ENCODE measurements at regions not wholly inside any gene's neighbourhood (a gene's known extent, or its start where the extent isn't known, plus 50 kb on each side); places are given as distances from the start of the nearest gene placed in this dataset.
A peak's percentile ranks its signal among the peaks of the same experiment; 100 is the strongest.

- no peak overlapping the region for H3K4me3 ChIP-seq (ENCODE audit: low read depth, low read length)
- H3K27ac ChIP-seq (ENCODE audit: extremely low read depth, low read depth, low read length), result no peak overlapping the region
- no peaks in the 10 kb centered on the region for H3K36me3 ChIP-seq (ENCODE audit: control insufficient read depth in 2 of 2, insufficient read depth in 1 of 2, low read length in 2 of 2)
- no peaks in the 10 kb centered on the region for H3K9me3 ChIP-seq (ENCODE audit: control insufficient read depth, insufficient read depth, low read depth, low read length)
- CTCF ChIA-PET, result interaction anchor here (0.5 to 0.7 kb wide), 3 partner anchors 58 to 919 kb away, joined by 3 to 4 read pairs (median 3); no protein-coding TSS in a partner anchor
- no peak for TF ChIP-seq ZNF366 (tag by site-specific recombination; conservative IDR thresholded peaks at IDR 0.05)
- TF ChIP-seq REST (tag by site-specific recombination; IDR thresholded peaks at IDR 0.05), result 0 out of 2 replicates have a peak, but pooled peaks have one; percentile 27
- no peak for TF ChIP-seq ZNF114 (tag by site-specific recombination; IDR thresholded peaks at IDR 0.05)
- no peak for TF ChIP-seq ZNF16 (tag by site-specific recombination; IDR thresholded peaks at IDR 0.05; ENCODE audit: low read depth)
- no peak for TF ChIP-seq ZNF423 (tag by site-specific recombination; IDR thresholded peaks at IDR 0.05)
- H3K4me1 ChIP-seq (ENCODE audit: control insufficient read depth, insufficient read depth, low read length), result no peaks in the 10 kb centered on the region
- POLR2A ChIA-PET, result no interaction called here
Measured at GRCh38 chr7:115081772-115082171, 159.9 kb downstream of the MDFIC start.

GRCh38 chr7:115078851-115079250 lies 157.0 kb downstream of the MDFIC start:
- no peak overlapping the region for H3K4me3 ChIP-seq (ENCODE audit: low read depth, low read length)
- ChIA-PET POLR2A (no interaction called here), CTCF (no interaction called here)
- H3K4me1 ChIP-seq (ENCODE audit: control insufficient read depth, insufficient read depth, low read length), result no peaks in the 10 kb centered on the region
- no peaks in the 10 kb centered on the region for H3K9me3 ChIP-seq (ENCODE audit: control insufficient read depth, insufficient read depth, low read depth, low read length)
- H3K27ac ChIP-seq (ENCODE audit: extremely low read depth, low read depth, low read length), result no peak overlapping the region
- no peaks in the 10 kb centered on the region for H3K36me3 ChIP-seq (ENCODE audit: control insufficient read depth in 2 of 2, insufficient read depth in 1 of 2, low read length in 2 of 2)
- TF ChIP-seq ZNF10 (tag by site-specific recombination; IDR thresholded peaks at IDR 0.05) (no peak), ZNF155 (tag by site-specific recombination; IDR thresholded peaks at IDR 0.05) (no peak), ZSCAN5A (tag by site-specific recombination; IDR thresholded peaks at IDR 0.05) (no peak), KLF9 (tag by site-specific recombination; IDR thresholded peaks at IDR 0.05; ENCODE audit: low read depth) (no peak), ZNF26 (tag by site-specific recombination; IDR thresholded peaks at IDR 0.05) (no peak), PBX3 (CRISPR knock-in tag; IDR thresholded peaks at IDR 0.05) (no peak), ZNF350 (tag by site-specific recombination; IDR thresholded peaks at IDR 0.05) (no peak), TCF7L2 (IDR thresholded peaks at IDR 0.05; ENCODE audit: borderline replicate concordance, low read depth, low read length) (no peak), ZBTB49 (tag by site-specific recombination; IDR thresholded peaks at IDR 0.05; ENCODE audit: low read depth) (no peak), SP3 (tag by site-specific recombination; IDR thresholded peaks at IDR 0.05) (no peak), SCRT1 (tag by site-specific recombination; IDR thresholded peaks at IDR 0.05; ENCODE audit: borderline replicate concordance) (no peak), AEBP2 (tag by site-specific recombination; IDR thresholded peaks at IDR 0.05; ENCODE audit: borderline replicate concordance) (no peak), ZNF280D (tag by site-specific recombination; IDR thresholded peaks at IDR 0.05) (no peak), REPIN1 (tag by site-specific recombination; IDR thresholded peaks at IDR 0.05; ENCODE audit: low read depth) (no peak)
